NCI-H1694 (cell line): ENCODE measurements at regions not wholly inside any gene's neighbourhood (a gene's known extent, or its start where the extent isn't known, plus 50 kb on each side); places are given as distances from the start of the nearest gene placed in this dataset.

Source experiments
- DNase-seq: peaks from one replicate; lab custom pipeline; 2025; lab: John Stamatoyannopoulos, UW

GRCh38 chr14:94995551-94995950 lies 161.8 kb downstream of the DICER1 start:
- no peak for DNase-seq

- DNase-seq = no peak
Observed at GRCh38 chr14:94994245-94994644, 163.1 kb downstream of the DICER1 start.

- no peak for DNase-seq
Observed at GRCh38 chr14:94992046-94992445, 165.3 kb downstream of the DICER1 start.

- no peak for DNase-seq
Observed at GRCh38 chr14:94989946-94990345, 167.4 kb downstream of the DICER1 start.

- DNase-seq = no peak
Observed at GRCh38 chr14:94989417-94989816, 167.9 kb downstream of the DICER1 start.

GRCh38 chr14:94987409-94987808 lies 169.9 kb downstream of the DICER1 start:
- DNase-seq = no peak

- DNase-seq = no peak
Observed at GRCh38 chr14:94979891-94980290, 177.4 kb downstream of the DICER1 start.

GRCh38 chr14:94977016-94977415 lies 180.3 kb downstream of the DICER1 start:
- DNase-seq = no peak

GRCh38 chr14:94975366-94975765 lies 182.0 kb downstream of the DICER1 start:
- DNase-seq = no peak

GRCh38 chr14:94974893-94975292 lies 182.4 kb downstream of the DICER1 start:
- DNase-seq = no peak

GRCh38 chr14:94974422-94974821 lies 182.9 kb downstream of the DICER1 start:
- DNase-seq = no peak

- no peak for DNase-seq
Observed at GRCh38 chr14:94971750-94972149, 185.6 kb downstream of the DICER1 start.

- DNase-seq = no peak
Observed at GRCh38 chr14:94970941-94971730, 186.2 kb downstream of the DICER1 start.

- no peak for DNase-seq
Observed at GRCh38 chr14:94969766-94970165, 187.6 kb downstream of the DICER1 start.

- no peak for DNase-seq
Observed at GRCh38 chr14:94966868-94967267, 190.5 kb downstream of the DICER1 start.

GRCh38 chr14:94966344-94966743 lies 191.0 kb downstream of the DICER1 start:
- no peak for DNase-seq

GRCh38 chr14:94965551-94966313 lies 191.6 kb downstream of the DICER1 start:
- no peak for DNase-seq

GRCh38 chr14:94964931-94965330 lies 192.4 kb downstream of the DICER1 start:
- DNase-seq = no peak

GRCh38 chr14:94964181-94964580 lies 193.1 kb downstream of the DICER1 start:
- DNase-seq = no peak

GRCh38 chr14:94963051-94963450 lies 193.1 kb upstream of the GSC start:
- no peak for DNase-seq

GRCh38 chr14:94962166-94962575 lies 192.3 kb upstream of the GSC start:
- no peak for DNase-seq

- no peak for DNase-seq
Observed at GRCh38 chr14:94961386-94962165, 191.7 kb upstream of the GSC start.
